PC-3 (cell line): ENCODE measurements at regions not wholly inside any gene's neighbourhood (a gene's known extent, or its start where the extent isn't known, plus 50 kb on each side); places are given as distances from the start of the nearest gene placed in this dataset.

Source experiments
- ATAC-seq: fragments of 200-7000 bp; cut with Tn5 transposase; 2 replicates; pipeline ENCODE4 v1.9.1; 2020; ENCODE audit warnings: mild to moderate bottlenecking, moderate library complexity
- BruUV-seq: library from RNA; stranded (reverse); fragments of 400-500 nt; replicated peaks from 2 replicates; lab custom pipeline; 2021; lab: Mats Ljungman, UMichigan
- CTCF ChIA-PET: fragments of 300-600 bp; sonication (Branson Sonifier 250); formaldehyde crosslinking; loops from one replicate; lab custom pipeline; 2022; ENCODE audit warnings: antibody characterized with exemption; lab: Charles Lee
- POLR2A ChIA-PET: fragments of 300-600 bp; sonication (Branson Sonifier 250); formaldehyde crosslinking; loops from one replicate; lab custom pipeline; 2022; ENCODE audit warnings: antibody characterized with exemption; ENCODE audit not compliant: unreplicated experiment; lab: Charles Lee
- DNase-seq: peaks from one replicate; pipeline ENCODE4 v3.0.0-alpha.2; 2015
- H2AFZ ChIP-seq: fragments of 300-600 bp; sonication (generic); 2 replicates; pipeline ENCODE4 v1.6.0; 2016; ENCODE audit warnings: antibody characterized with exemption, low read length
- H3F3A ChIP-seq: fragments of 300-600 bp; sonication (generic); one replicate; pipeline ENCODE4 v1.6.0; 2017; ENCODE audit warnings: antibody characterized with exemption, low read length, control low read depth, mild to moderate bottlenecking; ENCODE audit not compliant: unreplicated experiment
- H3K27ac ChIP-seq: fragments of 300-600 bp; sonication (generic); 2 replicates; pipeline ENCODE4 v1.5.1; 2016; ENCODE audit warnings: mild to moderate bottlenecking, low read length
- H3K27me3 ChIP-seq: fragments of 300-600 bp; sonication (generic); 2 replicates; pipeline ENCODE4 v1.6.1; 2016; ENCODE audit warnings: low read length, mixed read lengths
- H3K36me3 ChIP-seq: fragments of 300-600 bp; sonication (generic); 2 replicates; pipeline ENCODE4 v1.6.1; 2016; ENCODE audit warnings: low read depth, mixed run types, low read length, mixed read lengths
- H3K4me1 ChIP-seq: fragments of 300-600 bp; sonication (generic); 2 replicates; pipeline ENCODE4 v1.5.1; 2016; ENCODE audit warnings: low read length; ENCODE audit not compliant: insufficient read depth
- H3K4me2 ChIP-seq: fragments of 300-600 bp; sonication (generic); 2 replicates; pipeline ENCODE4 v1.6.0; 2016; ENCODE audit warnings: low read length
- H3K4me3 ChIP-seq: fragments of 300-600 bp; sonication (generic); 2 replicates; pipeline ENCODE4 v1.5.1; 2016; ENCODE audit warnings: mild to moderate bottlenecking, low read length, mixed read lengths
- H3K79me2 ChIP-seq: fragments of 300-600 bp; sonication (generic); 2 replicates; pipeline ENCODE4 v1.6.1; 2017; ENCODE audit warnings: low read length, mixed read lengths
- H3K9ac ChIP-seq: fragments of 300-600 bp; sonication (generic); 2 replicates; pipeline ENCODE4 v1.6.0; 2016; ENCODE audit warnings: mild to moderate bottlenecking, low read length
- H3K9me2 ChIP-seq: fragments of 300-600 bp; sonication (generic); replicated peaks from 2 replicates; pipeline ENCODE4 v1.6.1; 2016; ENCODE audit warnings: mixed run types, low read length, mixed read lengths
- H3K9me3 ChIP-seq: fragments of 300-600 bp; sonication (generic); 2 replicates; pipeline ENCODE4 v1.6.1; 2016; ENCODE audit warnings: low read length, mixed read lengths
- H4K20me1 ChIP-seq: fragments of 300-600 bp; sonication (generic); 2 replicates; pipeline ENCODE4 v1.6.1; 2016; ENCODE audit warnings: low read length, mixed read lengths
- EZH2 ChIP-seq: fragments of 300-600 bp; sonication (generic); IDR thresholded peaks from one replicate; pipeline ENCODE4 v1.6.1; 2017; ENCODE audit warnings: antibody characterized with exemption, mild to moderate bottlenecking, low read length; ENCODE audit not compliant: unreplicated experiment
- EZH2phosphoT487 ChIP-seq: fragments of 300-600 bp; sonication (generic); IDR thresholded peaks from 2 replicates; pipeline ENCODE4 v1.6.1; 2018; ENCODE audit warnings: mild to moderate bottlenecking, antibody characterized with exemption, low read length, borderline replicate concordance
- intact Hi-C: fragments of 100-400 bp; cut with micrococcal nuclease; formaldehyde crosslinking; loops from 2 replicates; pipeline ENCODE4 v1.9.0; 2023
- TF ChIP-seq, protein P1 (sequence below): fragments of 300-600 bp; sonication (generic); conservative IDR thresholded peaks from 2 replicates; pipeline ENCODE4 v1.5.1; 2017; ENCODE audit warnings: antibody characterized with exemption, low read depth, mild to moderate bottlenecking, low read length

DNA sequence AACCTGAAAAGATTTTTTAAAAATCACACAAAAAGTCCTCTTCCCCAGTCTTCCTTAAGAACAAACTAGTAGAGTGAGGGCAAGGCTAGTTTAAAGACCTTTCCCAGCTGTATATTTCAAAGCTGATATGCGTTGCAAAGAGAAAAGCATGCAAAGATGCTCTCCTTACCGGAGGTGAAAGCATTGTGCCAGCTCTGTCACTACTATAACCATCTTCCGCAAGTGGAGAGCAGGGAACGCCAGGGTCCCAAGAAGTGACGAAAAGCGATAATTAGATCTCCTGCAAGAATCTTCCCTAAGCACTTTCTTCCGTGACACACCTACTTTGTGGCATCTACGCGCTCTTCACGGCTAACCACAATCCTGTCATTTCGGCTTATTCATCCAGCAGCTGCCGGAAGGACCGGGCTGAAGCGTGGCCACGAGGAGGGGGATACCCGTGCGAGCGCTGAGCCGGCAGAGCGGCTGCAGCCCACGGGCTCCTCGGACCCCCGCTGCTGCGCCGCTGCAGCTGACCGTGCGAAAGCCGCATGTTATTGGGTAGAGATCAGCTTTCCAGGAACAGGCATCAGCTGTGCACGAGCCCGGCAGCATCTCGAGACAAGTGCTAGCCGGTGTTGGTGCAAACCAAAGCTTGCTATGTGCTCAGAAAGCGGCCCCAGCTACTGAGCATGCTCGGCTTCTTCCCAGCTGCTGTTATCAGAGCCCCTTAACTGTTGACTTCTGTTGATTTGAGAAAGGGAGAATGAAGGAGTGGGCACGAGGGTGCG, 57.2 kb upstream of the ARHGAP18 start:
- Histone ChIP-seq H3K4me1 (0 out of 2 replicates have a peak, but pooled peaks cover 3% of the 10 kb centered on the region), H3K36me3 (no peaks in the 10 kb centered on the region), H3K9me3 (no peaks in the 10 kb centered on the region), H3K4me2 (peak overlapping the region; percentile 91), H3F3A (no peaks in the 10 kb centered on the region), H3K9me2 (no peaks in the 10 kb centered on the region), H3K27me3 (no peaks in the 10 kb centered on the region), H3K27ac (no peak overlapping the region), H4K20me1 (no peaks in the 10 kb centered on the region), H2AFZ (peak overlapping the region; percentile 81), H3K4me3 (peak overlapping the region; percentile 69), H3K79me2 (no peaks in the 10 kb centered on the region), H3K9ac (no peak overlapping the region)
- intact Hi-C loops = no loop called here
- ChIA-PET POLR2A (no interaction called here), CTCF (no interaction called here)
- DNase-seq (peak; percentile 28), ATAC-seq (peak; percentile 92)
- TF ChIP-seq, protein P1, sequence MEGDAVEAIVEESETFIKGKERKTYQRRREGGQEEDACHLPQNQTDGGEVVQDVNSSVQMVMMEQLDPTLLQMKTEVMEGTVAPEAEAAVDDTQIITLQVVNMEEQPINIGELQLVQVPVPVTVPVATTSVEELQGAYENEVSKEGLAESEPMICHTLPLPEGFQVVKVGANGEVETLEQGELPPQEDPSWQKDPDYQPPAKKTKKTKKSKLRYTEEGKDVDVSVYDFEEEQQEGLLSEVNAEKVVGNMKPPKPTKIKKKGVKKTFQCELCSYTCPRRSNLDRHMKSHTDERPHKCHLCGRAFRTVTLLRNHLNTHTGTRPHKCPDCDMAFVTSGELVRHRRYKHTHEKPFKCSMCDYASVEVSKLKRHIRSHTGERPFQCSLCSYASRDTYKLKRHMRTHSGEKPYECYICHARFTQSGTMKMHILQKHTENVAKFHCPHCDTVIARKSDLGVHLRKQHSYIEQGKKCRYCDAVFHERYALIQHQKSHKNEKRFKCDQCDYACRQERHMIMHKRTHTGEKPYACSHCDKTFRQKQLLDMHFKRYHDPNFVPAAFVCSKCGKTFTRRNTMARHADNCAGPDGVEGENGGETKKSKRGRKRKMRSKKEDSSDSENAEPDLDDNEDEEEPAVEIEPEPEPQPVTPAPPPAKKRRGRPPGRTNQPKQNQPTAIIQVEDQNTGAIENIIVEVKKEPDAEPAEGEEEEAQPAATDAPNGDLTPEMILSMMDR = no peak
- no peak for TF ChIP-seq EZH2phosphoT487
- no peak for TF ChIP-seq EZH2
- BruUV-seq = no TSS peak

DNA sequence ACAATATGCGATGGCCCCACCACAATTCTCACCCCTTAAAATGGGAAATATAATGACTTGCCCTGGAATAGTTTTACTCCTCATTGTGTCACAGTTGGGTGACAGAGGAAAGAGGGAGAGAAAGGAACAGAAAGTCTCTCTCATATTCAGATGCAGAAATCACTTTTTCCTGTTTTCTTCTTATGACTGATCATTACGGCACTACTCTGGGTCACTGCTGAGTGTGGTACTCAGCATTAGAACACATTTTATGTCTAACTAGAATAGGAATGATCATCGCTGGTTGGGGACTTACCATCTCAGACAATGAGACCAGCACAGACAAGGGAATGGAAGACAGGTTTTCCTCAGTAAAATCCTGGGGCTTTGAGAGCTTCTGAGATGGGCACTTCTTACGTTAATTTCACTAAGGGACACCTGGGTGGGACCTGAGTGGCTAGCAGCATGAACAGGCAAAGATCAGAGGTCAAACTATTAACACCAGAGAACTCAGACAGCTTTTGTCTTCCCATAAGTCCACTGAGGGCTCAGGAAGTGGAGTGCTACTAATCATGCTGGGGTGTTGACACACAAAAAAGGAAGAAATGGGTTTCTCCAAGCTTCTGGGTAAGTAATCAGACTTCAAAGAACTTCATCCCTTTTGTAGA, 54.9 kb upstream of the ARHGAP18 start:
- no peak overlapping the region for H3K9ac ChIP-seq
- H3K9me3 ChIP-seq = no peaks in the 10 kb centered on the region
- no peaks in the 10 kb centered on the region for H3K9me2 ChIP-seq
- no peaks in the 10 kb centered on the region for H3F3A ChIP-seq
- no peak overlapping the region for H3K27ac ChIP-seq
- no peak overlapping the region for H3K4me2 ChIP-seq
- intact Hi-C loops = no loop called here
- TF ChIP-seq, protein P1 = no peak
- TF ChIP-seq EZH2phosphoT487 = no peak
- no peak for TF ChIP-seq EZH2
- H3K79me2 ChIP-seq = no peaks in the 10 kb centered on the region
- no peak for ATAC-seq
- H3K4me1 ChIP-seq = 0 out of 2 replicates have a peak, but pooled peaks cover 3% of the 10 kb centered on the region
- no peaks in the 10 kb centered on the region for H3K36me3 ChIP-seq
- DNase-seq = no peak
- no peak overlapping the region for H2AFZ ChIP-seq
- no TSS peak for BruUV-seq
- H3K27me3 ChIP-seq = no peaks in the 10 kb centered on the region
- CTCF ChIA-PET = interaction anchor here (0.6 kb wide), 1 partner anchor 157 kb away, joined by 13 read pairs; no protein-coding TSS in a partner anchor
- H3K4me3 ChIP-seq = no peak overlapping the region
- H4K20me1 ChIP-seq = no peaks in the 10 kb centered on the region
- POLR2A ChIA-PET = no interaction called here
